Esophagus squamous epithelium (tissue), 5 donors: ENCODE measurements at regions not wholly inside any gene's neighbourhood (a gene's known extent, or its start where the extent isn't known, plus 50 kb on each side); places are given as distances from the start of the nearest gene placed in this dataset.
A peak's percentile ranks its signal among the peaks of the same experiment; 100 is the strongest.

ENCODE experiments used
- DNase-seq: peaks from one replicate; lab custom pipeline; 2025; lab: John Stamatoyannopoulos, UW
- H3K27ac ChIP-seq, 4 donors: fragments of 200-600 bp; sonication (generic); one replicate each; pipeline ENCODE4 v1.5.1; 2016 to 2019; ENCODE audit warnings: mild to moderate bottlenecking in 1 of 4
- H3K27me3 ChIP-seq, 4 donors: fragments of 200-600 bp; sonication (generic); 1 replicate in 3 of 4; 2 replicates in 1 of 4; pipeline versions ENCODE4 v1.5.1 to v1.6.0; 2017 to 2021; ENCODE audit warnings: antibody characterized with exemption in 1 of 4
- H3K36me3 ChIP-seq, 3 donors: fragments of 200-600 bp; sonication (generic); one replicate each; pipeline ENCODE4 v1.5.1; 2016 to 2019
- H3K4me1 ChIP-seq, 3 donors: fragments of 200-600 bp; sonication (generic); one replicate each; pipeline ENCODE4 v1.5.1; 2017 to 2019
- H3K4me3 ChIP-seq, 4 donors: fragments of 200-600 bp; sonication (generic); 1 replicate in 3 of 4; 2 replicates in 1 of 4; pipeline ENCODE4 v1.5.1; 2016 to 2019; ENCODE audit warnings: mild to moderate bottlenecking in 2 of 4, moderate library complexity in 1 of 4
- H3K9me3 ChIP-seq, 3 donors: fragments of 200-600 bp; sonication (generic); one replicate each; pipeline ENCODE4 v1.5.1; 2016 to 2019
- POLR2A ChIP-seq, 4 donors: fragments of 450-650 bp; IDR thresholded peaks; one replicate each; pipeline ENCODE4 v1.6.1; 2017; ENCODE audit warnings: antibody characterized with exemption in 4 of 4, mild to moderate bottlenecking in 4 of 4, moderate library complexity in 3 of 4
- WGBS, 2 donors: methylation state at CpG; one replicate each; pipeline ENCODE4 v1.1.5; 2018; 5-methylcytosine and 5-hydroxymethylcytosine counted together
- intact Hi-C: fragments of 100-400 bp; cut with DNase I; formaldehyde crosslinking; loops from one replicate; pipeline ENCODE4 v1.15.0; 2022
- TF ChIP-seq, protein P1 (sequence below), 6 experiments: fragments of 450-650 bp in 4 of 6; fragments of 200-600 bp in 2 of 6; sonication (generic) in 2 of 6; IDR thresholded peaks; one replicate each; pipeline ENCODE4 v1.5.1; 2016 to 2019; ENCODE audit warnings: antibody characterized with exemption in 6 of 6, mild to moderate bottlenecking in 4 of 6, moderate library complexity in 4 of 6
- donor health status: DM: yes; HTN: yes; CAD: no.

- WGBS, 2 donors: 36 to 47% methylated on average over 3 to 5 of the region's 62 CpGs
- H3K4me1 ChIP-seq: peaks cover 0 to 10% (median 0%) of the 10 kb centered on the region in 3 donors
- H3K36me3 ChIP-seq: no peaks in the 10 kb centered on the region
- intact Hi-C loops: no loop called here
- peaks cover 0 to 6% (median 0%) of the 10 kb centered on the region in 3 donors for H3K9me3 ChIP-seq
- DNase-seq: no peak
- no peak for TF ChIP-seq POLR2A (IDR thresholded peaks at IDR 0.05)
- TF ChIP-seq, protein P1, sequence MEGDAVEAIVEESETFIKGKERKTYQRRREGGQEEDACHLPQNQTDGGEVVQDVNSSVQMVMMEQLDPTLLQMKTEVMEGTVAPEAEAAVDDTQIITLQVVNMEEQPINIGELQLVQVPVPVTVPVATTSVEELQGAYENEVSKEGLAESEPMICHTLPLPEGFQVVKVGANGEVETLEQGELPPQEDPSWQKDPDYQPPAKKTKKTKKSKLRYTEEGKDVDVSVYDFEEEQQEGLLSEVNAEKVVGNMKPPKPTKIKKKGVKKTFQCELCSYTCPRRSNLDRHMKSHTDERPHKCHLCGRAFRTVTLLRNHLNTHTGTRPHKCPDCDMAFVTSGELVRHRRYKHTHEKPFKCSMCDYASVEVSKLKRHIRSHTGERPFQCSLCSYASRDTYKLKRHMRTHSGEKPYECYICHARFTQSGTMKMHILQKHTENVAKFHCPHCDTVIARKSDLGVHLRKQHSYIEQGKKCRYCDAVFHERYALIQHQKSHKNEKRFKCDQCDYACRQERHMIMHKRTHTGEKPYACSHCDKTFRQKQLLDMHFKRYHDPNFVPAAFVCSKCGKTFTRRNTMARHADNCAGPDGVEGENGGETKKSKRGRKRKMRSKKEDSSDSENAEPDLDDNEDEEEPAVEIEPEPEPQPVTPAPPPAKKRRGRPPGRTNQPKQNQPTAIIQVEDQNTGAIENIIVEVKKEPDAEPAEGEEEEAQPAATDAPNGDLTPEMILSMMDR (IDR thresholded peaks at IDR 0.05): no peak
- H3K27ac ChIP-seq: no peak overlapping the region
- peak overlapping the region; percentile 4 to 72 (median 42) for H3K4me3 ChIP-seq
- H3K27me3 ChIP-seq: peaks cover 0 to 14% (median 0%) of the 10 kb centered on the region in 4 donors
Measured at GRCh38 chr10:108465871-108466641, 1301.5 kb upstream of the SORCS1 start.

GRCh38 chr10:108462005-108462404 is 1297.5 kb upstream of the SORCS1 start:
- no peak overlapping the region for H3K27ac ChIP-seq
- 69 to 86% methylated on average over 2 of the region's 2 CpGs for WGBS, 2 donors
- TF ChIP-seq, protein P1 (IDR thresholded peaks at IDR 0.05): no peak
- TF ChIP-seq POLR2A (IDR thresholded peaks at IDR 0.05): no peak
- H3K36me3 ChIP-seq: no peaks in the 10 kb centered on the region
- H3K4me1 ChIP-seq: peaks cover 0 to 10% (median 0%) of the 10 kb centered on the region in 3 donors
- H3K4me3 ChIP-seq: no peak overlapping the region
- H3K9me3 ChIP-seq: no peaks in the 10 kb centered on the region
- no peak for DNase-seq
- intact Hi-C loops: no loop called here
- peaks cover 0 to 14% (median 0%) of the 10 kb centered on the region in 4 donors for H3K27me3 ChIP-seq

DNA sequence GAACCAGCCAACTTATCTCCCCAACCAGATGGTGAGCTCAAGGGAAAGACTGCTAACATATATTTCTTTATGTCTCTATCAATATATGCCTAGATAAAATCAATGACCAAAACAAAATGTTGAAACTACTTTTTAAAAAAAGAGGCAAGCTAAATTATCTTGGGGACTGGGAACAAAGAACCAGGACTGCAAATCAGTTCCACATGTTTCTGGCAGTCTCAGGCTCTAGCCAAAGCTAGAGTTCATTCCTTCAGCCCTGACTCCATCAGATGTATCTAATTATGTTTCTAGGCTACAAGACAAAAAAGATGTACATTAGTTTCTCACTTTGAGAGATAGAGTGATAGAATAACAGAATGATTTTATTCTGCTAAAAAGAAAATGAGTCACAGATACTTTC is 1290.3 kb upstream of the SORCS1 start:
- no peak overlapping the region for H3K27ac ChIP-seq
- H3K4me1 ChIP-seq: no peaks in the 10 kb centered on the region
- no peaks in the 10 kb centered on the region for H3K9me3 ChIP-seq
- intact Hi-C loops: no loop called here
- no peaks in the 10 kb centered on the region for H3K27me3 ChIP-seq
- no peaks in the 10 kb centered on the region for H3K36me3 ChIP-seq
- DNase-seq: no peak
- no peak for TF ChIP-seq POLR2A (IDR thresholded peaks at IDR 0.05)
- TF ChIP-seq, protein P1 (IDR thresholded peaks at IDR 0.05): no peak
- no peak overlapping the region for H3K4me3 ChIP-seq

GRCh38 chr10:108454224-108454623 is 1289.7 kb upstream of the SORCS1 start:
- DNase-seq: no peak
- H3K9me3 ChIP-seq: no peaks in the 10 kb centered on the region
- intact Hi-C loops: no loop called here
- no peak overlapping the region for H3K27ac ChIP-seq
- TF ChIP-seq, protein P1 (IDR thresholded peaks at IDR 0.05): no peak
- TF ChIP-seq POLR2A (IDR thresholded peaks at IDR 0.05): no peak
- H3K4me3 ChIP-seq: no peak overlapping the region
- no peaks in the 10 kb centered on the region for H3K4me1 ChIP-seq
- no peaks in the 10 kb centered on the region for H3K36me3 ChIP-seq
- H3K27me3 ChIP-seq: no peaks in the 10 kb centered on the region
- 75 to 77% methylated on average over 3 of the region's 3 CpGs for WGBS, 2 donors

GRCh38 chr10:108453166-108453565 is 1288.7 kb upstream of the SORCS1 start:
- no peak overlapping the region for H3K27ac ChIP-seq
- H3K9me3 ChIP-seq: no peaks in the 10 kb centered on the region
- intact Hi-C loops: no loop called here
- no peaks in the 10 kb centered on the region for H3K4me1 ChIP-seq
- no peaks in the 10 kb centered on the region for H3K36me3 ChIP-seq
- no peak for TF ChIP-seq POLR2A (IDR thresholded peaks at IDR 0.05)
- TF ChIP-seq, protein P1 (IDR thresholded peaks at IDR 0.05): no peak
- no peak for DNase-seq
- H3K27me3 ChIP-seq: no peaks in the 10 kb centered on the region
- no peak overlapping the region for H3K4me3 ChIP-seq
